Neural cell (in vitro differentiated cells): ENCODE measurements at regions not wholly inside any gene's neighbourhood (a gene's known extent, or its start where the extent isn't known, plus 50 kb on each side); places are given as distances from the start of the nearest gene placed in this dataset.

Experiments used
- H2AFZ ChIP-seq: fragments of 200-600, 300-800 bp; sonication (generic), shearing (Covaris generic); 2 replicates; pipeline ENCODE4 v1.6.0; 2014; ENCODE audit warnings: low read depth, mild to moderate bottlenecking, antibody characterized with exemption, low read length, moderate library complexity
- H3F3A ChIP-seq: fragments of 200-600 bp; shearing (Covaris generic); 2 replicates; pipeline ENCODE4 v1.6.1; 2016; ENCODE audit warnings: mild to moderate bottlenecking, moderate library complexity, mixed read lengths, antibody characterized with exemption, low read length; ENCODE audit not compliant: insufficient read depth, poor library complexity, severe bottlenecking
- H3K27ac ChIP-seq: fragments of 200-600, 300-800 bp; sonication (generic), shearing (Covaris generic); 2 replicates; pipeline ENCODE4 v1.5.1; 2014; ENCODE audit warnings: mild to moderate bottlenecking, low read length, moderate library complexity
- H3K27me3 ChIP-seq: fragments of 300-800, 200-600 bp; sonication (generic), shearing (Covaris generic); 2 replicates; pipeline ENCODE4 v1.6.0; 2014; ENCODE audit warnings: mild to moderate bottlenecking, low read depth, low read length, moderate library complexity; ENCODE audit not compliant: insufficient read depth
- H3K36me3 ChIP-seq: fragments of 300-800, 200-600 bp; sonication (generic), shearing (Covaris generic); 2 replicates; pipeline ENCODE4 v1.5.1; 2014; ENCODE audit warnings: mild to moderate bottlenecking, antibody characterized with exemption, low read length, moderate library complexity; ENCODE audit not compliant: insufficient read depth
- H3K4me2 ChIP-seq: fragments of 300-800, 200-600 bp; sonication (generic), shearing (Covaris generic); 2 replicates; pipeline ENCODE4 v1.6.0; 2014; ENCODE audit warnings: mild to moderate bottlenecking, low read length
- H3K4me3 ChIP-seq: fragments of 300-800, 200-600 bp; sonication (generic), shearing (Covaris generic); 2 replicates; pipeline ENCODE4 v1.5.1; 2014; ENCODE audit warnings: mild to moderate bottlenecking, low read length, moderate library complexity
- H3K79me2 ChIP-seq: fragments of 200-600 bp; shearing (Covaris generic); replicated peaks from 2 replicates; pipeline ENCODE4 v1.6.0; 2014; ENCODE audit warnings: mild to moderate bottlenecking, low read length, moderate library complexity; ENCODE audit not compliant: insufficient read depth
- H3K9ac ChIP-seq: fragments of 300-800, 200-600 bp; sonication (generic), shearing (Covaris generic); 2 replicates; pipeline ENCODE4 v1.6.1; 2016; ENCODE audit warnings: mild to moderate bottlenecking, low read length, mixed read lengths
- H3K9me2 ChIP-seq: fragments of 200-600 bp; shearing (Covaris generic); 2 replicates; pipeline ENCODE4 v1.6.1; 2016; ENCODE audit warnings: mild to moderate bottlenecking, low read length, mixed read lengths; ENCODE audit not compliant: insufficient read depth
- H3K9me3 ChIP-seq: fragments of 200-600, 300-800 bp; sonication (generic), shearing (Covaris generic); 2 replicates; pipeline ENCODE4 v1.6.1; 2016; ENCODE audit warnings: mild to moderate bottlenecking, mixed run types, low read length, moderate library complexity, mixed read lengths
- H4K20me1 ChIP-seq: fragments of 200-600 bp; shearing (Covaris generic); 2 replicates; pipeline ENCODE4 v1.6.1; 2016; ENCODE audit warnings: mild to moderate bottlenecking, mixed run types; ENCODE audit not compliant: insufficient read depth
- EP300 ChIP-seq: fragments of 450-650 bp; conservative IDR thresholded peaks from 2 replicates; pipeline ENCODE4 v1.6.1; 2014; ENCODE audit warnings: antibody characterized with exemption, mild to moderate bottlenecking, moderate library complexity; ENCODE audit not compliant: poor library complexity, severe bottlenecking
- EZH2 ChIP-seq: fragments of 200-600, 300-800 bp; shearing (Covaris generic), sonication (generic); IDR thresholded peaks from 2 replicates; pipeline ENCODE4 v1.6.1; 2014; ENCODE audit warnings: antibody characterized with exemption, low read length, borderline replicate concordance, mild to moderate bottlenecking; ENCODE audit not compliant: insufficient read depth, poor library complexity, severe bottlenecking
- MXI1 ChIP-seq: fragments of 450-650 bp; conservative IDR thresholded peaks from 2 replicates; pipeline ENCODE4 v1.6.1; 2014; ENCODE audit warnings: antibody characterized with exemption, mild to moderate bottlenecking; ENCODE audit not compliant: poor library complexity, severe bottlenecking
- POLR2AphosphoS5 ChIP-seq: IDR thresholded peaks from 2 replicates; pipeline ENCODE4 v1.6.1; 2012
- RAD21 ChIP-seq: fragments of 450-650 bp; conservative IDR thresholded peaks from 2 replicates; pipeline ENCODE4 v1.6.1; 2014; ENCODE audit warnings: antibody characterized with exemption, mild to moderate bottlenecking, moderate library complexity
- SMC3 ChIP-seq: fragments of 450-650 bp; conservative IDR thresholded peaks from 2 replicates; pipeline ENCODE4 v1.6.1; 2014; ENCODE audit warnings: antibody characterized with exemption, mild to moderate bottlenecking, moderate library complexity; ENCODE audit not compliant: poor library complexity
- TAF1 ChIP-seq: IDR thresholded peaks from 2 replicates; pipeline ENCODE4 v1.6.1; 2012; ENCODE audit warnings: low read depth
- TF ChIP-seq, protein P1 (sequence below): IDR thresholded peaks from 2 replicates; pipeline ENCODE4 v1.6.1; 2012; ENCODE audit warnings: borderline replicate concordance
- TF ChIP-seq, protein P2 (sequence below): fragments of 450-650 bp; IDR thresholded peaks from 2 replicates; pipeline ENCODE4 v1.5.1; 2014; ENCODE audit warnings: antibody characterized with exemption, mild to moderate bottlenecking, moderate library complexity; ENCODE audit not compliant: poor library complexity, severe bottlenecking

DNA sequence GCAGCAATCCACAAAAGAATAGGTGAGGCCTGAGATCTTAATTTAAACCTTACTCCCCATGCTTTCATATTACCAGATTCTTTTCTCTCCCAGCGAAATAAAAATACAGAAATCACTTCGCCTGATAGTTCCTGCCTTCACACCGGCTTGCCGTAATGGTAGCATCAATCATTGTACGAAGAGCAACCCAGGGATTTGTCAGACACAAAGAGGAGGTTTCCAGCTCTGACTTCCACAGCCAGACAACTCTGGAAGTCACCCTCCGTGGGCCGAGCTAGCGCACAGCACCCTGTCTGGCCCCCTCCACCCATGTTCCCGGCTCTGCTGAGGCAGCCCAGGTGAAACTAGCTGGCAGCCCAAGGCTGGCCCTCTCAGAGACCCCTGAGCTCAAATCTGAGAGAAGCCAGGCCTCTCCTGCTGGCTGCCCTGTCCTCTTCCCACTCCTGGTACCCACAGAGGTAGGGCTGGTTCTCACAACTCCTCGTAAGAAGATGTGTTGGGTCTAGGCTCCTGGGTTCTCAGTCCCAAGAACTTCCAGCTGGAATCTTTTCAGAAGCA lies 156.9 kb upstream of the BNIP2 start:
- Histone ChIP-seq H3K9ac (no peak overlapping the region), H3K4me2 (no peak overlapping the region), H3K4me3 (no peak overlapping the region), H3F3A (no peaks in the 10 kb centered on the region), H3K79me2 (no peaks in the 10 kb centered on the region), H4K20me1 (no peaks in the 10 kb centered on the region), H3K9me3 (no peaks in the 10 kb centered on the region), H3K27me3 (no peaks in the 10 kb centered on the region), H3K36me3 (no peaks in the 10 kb centered on the region), H3K27ac (no peak overlapping the region), H2AFZ (no peak overlapping the region), H3K9me2 (no peaks in the 10 kb centered on the region)
- TF ChIP-seq MXI1: no peak
- TF ChIP-seq RAD21: no peak
- no peak for TF ChIP-seq EZH2
- TF ChIP-seq POLR2AphosphoS5: no peak
- TF ChIP-seq, protein P1, sequence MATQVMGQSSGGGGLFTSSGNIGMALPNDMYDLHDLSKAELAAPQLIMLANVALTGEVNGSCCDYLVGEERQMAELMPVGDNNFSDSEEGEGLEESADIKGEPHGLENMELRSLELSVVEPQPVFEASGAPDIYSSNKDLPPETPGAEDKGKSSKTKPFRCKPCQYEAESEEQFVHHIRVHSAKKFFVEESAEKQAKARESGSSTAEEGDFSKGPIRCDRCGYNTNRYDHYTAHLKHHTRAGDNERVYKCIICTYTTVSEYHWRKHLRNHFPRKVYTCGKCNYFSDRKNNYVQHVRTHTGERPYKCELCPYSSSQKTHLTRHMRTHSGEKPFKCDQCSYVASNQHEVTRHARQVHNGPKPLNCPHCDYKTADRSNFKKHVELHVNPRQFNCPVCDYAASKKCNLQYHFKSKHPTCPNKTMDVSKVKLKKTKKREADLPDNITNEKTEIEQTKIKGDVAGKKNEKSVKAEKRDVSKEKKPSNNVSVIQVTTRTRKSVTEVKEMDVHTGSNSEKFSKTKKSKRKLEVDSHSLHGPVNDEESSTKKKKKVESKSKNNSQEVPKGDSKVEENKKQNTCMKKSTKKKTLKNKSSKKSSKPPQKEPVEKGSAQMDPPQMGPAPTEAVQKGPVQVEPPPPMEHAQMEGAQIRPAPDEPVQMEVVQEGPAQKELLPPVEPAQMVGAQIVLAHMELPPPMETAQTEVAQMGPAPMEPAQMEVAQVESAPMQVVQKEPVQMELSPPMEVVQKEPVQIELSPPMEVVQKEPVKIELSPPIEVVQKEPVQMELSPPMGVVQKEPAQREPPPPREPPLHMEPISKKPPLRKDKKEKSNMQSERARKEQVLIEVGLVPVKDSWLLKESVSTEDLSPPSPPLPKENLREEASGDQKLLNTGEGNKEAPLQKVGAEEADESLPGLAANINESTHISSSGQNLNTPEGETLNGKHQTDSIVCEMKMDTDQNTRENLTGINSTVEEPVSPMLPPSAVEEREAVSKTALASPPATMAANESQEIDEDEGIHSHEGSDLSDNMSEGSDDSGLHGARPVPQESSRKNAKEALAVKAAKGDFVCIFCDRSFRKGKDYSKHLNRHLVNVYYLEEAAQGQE: no peak
- TF ChIP-seq EP300: no peak
- no peak for TF ChIP-seq TAF1
- TF ChIP-seq, protein P2, sequence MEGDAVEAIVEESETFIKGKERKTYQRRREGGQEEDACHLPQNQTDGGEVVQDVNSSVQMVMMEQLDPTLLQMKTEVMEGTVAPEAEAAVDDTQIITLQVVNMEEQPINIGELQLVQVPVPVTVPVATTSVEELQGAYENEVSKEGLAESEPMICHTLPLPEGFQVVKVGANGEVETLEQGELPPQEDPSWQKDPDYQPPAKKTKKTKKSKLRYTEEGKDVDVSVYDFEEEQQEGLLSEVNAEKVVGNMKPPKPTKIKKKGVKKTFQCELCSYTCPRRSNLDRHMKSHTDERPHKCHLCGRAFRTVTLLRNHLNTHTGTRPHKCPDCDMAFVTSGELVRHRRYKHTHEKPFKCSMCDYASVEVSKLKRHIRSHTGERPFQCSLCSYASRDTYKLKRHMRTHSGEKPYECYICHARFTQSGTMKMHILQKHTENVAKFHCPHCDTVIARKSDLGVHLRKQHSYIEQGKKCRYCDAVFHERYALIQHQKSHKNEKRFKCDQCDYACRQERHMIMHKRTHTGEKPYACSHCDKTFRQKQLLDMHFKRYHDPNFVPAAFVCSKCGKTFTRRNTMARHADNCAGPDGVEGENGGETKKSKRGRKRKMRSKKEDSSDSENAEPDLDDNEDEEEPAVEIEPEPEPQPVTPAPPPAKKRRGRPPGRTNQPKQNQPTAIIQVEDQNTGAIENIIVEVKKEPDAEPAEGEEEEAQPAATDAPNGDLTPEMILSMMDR: no peak
- TF ChIP-seq SMC3: no peak

DNA sequence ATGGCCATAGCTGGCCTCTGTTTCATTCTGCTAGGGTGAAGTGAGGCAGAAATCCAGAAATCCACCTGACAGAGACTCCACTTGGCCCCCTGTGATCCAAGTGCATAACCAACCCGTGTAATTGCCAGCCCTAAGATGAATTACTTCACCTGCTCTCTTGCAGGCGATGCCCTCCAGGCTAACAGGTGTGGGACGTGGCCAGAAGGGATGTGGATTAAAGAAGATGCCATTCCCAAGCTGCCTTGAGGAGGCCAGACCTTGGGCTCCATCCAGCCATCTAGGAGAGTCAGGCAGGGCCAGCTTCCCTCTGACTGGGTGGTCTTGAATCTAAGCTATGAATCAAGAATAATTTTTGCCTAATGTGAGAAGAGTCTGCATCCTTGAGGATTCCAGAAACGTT lies 154.5 kb upstream of the BNIP2 start:
- Histone ChIP-seq H3K36me3 (no peaks in the 10 kb centered on the region), H3K9me3 (no peaks in the 10 kb centered on the region), H3K27me3 (no peaks in the 10 kb centered on the region), H3K4me3 (no peak overlapping the region), H3F3A (no peaks in the 10 kb centered on the region), H3K4me2 (no peak overlapping the region), H3K27ac (no peak overlapping the region), H2AFZ (no peak overlapping the region), H3K79me2 (no peaks in the 10 kb centered on the region), H3K9me2 (no peaks in the 10 kb centered on the region), H4K20me1 (no peaks in the 10 kb centered on the region), H3K9ac (no peak overlapping the region)
- TF ChIP-seq MXI1 (no peak), EZH2 (no peak), SMC3 (no peak), POLR2AphosphoS5 (no peak), RAD21 (no peak), TAF1 (no peak), EP300 (no peak)
- TF ChIP-seq, protein P2: no peak
- TF ChIP-seq, protein P1: no peak
